GM21528 (cell line): ENCODE measurements at regions not wholly inside any gene's neighbourhood (a gene's known extent, or its start where the extent isn't known, plus 50 kb on each side); places are given as distances from the start of the nearest gene placed in this dataset.

Source experiments
- ATAC-seq: cut with Tn5 transposase; IDR thresholded peaks from one replicate; pipeline ENCODE4 v1.9.1; 2021; ENCODE audit warnings: mild to moderate bottlenecking, moderate library complexity; ENCODE audit not compliant: unreplicated experiment, low FRiP score

DNA sequence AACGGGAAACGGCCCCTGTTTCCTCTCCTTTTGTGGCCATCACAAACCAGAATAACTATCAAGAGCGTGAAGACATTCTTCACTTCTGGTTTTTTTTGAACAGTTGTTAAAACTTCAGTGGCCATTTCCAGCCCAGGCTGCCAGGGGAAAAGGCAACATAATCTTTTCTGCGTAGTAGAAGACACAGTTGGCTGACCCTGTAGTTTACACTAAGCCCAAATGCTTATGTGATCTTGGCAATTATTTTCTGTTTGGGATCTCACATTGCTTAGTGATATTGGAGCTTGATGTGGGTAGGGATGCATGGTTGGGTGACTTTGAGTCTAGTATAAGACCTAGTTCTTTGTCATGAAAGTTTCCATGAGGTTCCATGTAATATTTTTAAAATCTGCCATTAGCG is 449.4 kb upstream of the CDH4 start:
- no peak for ATAC-seq

DNA sequence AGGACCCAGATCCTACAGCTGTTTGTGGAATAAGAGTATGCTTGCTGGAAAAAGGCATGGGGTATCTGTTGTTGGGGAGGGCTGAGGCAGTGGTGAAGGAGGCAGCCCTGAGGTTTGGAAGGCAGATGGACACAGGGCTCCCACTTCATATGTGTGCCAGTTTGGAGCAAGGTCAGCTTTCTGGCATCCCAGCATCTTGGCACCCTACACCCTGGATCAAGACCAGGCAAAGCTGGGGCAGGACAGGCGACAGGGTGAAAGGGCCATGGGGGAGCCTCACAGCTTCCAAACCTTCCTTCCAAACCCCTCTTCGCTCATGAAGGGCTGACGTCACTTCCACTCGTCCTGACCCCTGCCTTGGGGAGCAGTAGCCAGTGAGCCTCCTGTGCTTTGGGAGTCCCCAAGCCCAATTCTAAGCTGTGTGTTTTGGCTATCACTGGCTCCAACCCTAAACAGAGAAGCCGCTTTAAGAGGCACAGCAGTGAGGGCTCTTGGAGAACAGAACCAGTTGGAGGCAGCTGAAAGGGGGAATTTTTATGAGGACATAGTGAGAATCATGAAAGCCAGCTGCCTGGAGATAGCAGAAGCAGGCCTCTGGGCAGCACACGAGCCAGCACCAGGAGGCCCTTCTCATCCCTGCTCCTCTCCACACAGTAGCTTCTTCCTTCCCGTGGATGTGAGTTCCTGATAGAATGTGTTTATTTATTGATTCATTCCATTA is 448.6 kb upstream of the CDH4 start:
- no peak for ATAC-seq

DNA sequence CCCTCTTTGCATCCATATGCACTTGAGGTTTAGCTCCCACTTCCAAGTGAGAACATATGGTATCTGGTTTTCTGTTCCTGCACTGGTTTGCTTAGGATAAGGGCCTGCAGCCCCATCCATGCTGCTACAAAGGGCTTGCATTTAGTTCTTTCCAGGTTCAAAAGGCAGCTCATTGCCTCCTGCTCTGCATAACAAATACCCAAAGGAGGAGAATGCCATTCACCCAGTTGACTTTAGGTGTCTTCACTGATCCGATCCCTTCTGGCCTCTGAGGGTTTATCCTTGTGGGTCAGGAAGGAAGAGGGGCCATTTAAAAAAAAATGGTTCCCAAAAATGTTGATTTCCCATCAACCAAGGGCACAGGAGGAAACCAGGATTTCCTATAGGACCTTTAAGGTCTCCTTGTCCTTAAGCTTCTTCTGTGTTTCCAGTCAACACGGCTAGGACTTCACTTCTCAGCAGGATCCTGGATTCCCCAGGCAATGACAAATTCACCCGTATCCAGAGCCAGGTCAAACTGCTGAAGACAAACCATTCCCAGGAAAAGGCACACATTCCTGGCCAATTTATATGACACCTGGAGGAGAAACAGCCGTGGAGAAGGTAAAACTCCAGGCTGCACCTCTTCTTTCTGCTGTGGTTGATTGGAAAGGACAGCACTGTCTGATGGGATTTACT is 447.7 kb upstream of the CDH4 start:
- no peak for ATAC-seq

DNA sequence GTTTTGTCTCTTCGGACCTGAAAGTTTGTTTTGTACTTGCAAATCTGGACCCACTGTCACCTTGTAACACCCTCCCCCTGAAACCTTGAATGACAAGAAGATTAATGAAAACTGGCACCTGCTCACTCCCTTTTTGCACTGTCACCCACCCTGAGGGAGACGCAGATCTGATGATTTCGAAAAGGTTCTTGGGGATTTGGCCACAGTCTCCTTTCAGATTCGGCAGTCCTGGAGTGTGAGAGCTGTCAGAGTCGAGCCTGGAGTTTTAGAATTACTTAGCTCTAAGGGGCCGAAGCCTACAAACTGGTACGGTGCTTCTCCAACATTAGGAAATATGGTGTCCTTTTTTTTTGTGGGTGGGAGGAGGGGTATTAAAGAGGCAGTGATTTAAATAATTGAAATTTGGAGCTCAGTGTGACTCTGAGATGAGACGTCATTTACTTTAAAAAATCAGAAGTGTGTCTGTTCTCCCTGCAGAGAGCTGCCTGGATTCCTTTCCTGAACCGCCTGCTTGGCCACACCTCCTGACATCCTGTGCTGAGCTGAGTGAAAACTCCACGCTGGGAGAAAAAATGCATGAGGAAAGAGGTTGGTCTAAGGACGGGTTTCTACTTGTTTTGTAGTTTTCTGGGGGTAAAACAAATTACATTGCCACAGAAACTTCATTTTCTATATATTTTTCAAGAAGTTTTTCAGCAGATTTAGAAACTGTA is 447.0 kb upstream of the CDH4 start:
- no peak for ATAC-seq

DNA sequence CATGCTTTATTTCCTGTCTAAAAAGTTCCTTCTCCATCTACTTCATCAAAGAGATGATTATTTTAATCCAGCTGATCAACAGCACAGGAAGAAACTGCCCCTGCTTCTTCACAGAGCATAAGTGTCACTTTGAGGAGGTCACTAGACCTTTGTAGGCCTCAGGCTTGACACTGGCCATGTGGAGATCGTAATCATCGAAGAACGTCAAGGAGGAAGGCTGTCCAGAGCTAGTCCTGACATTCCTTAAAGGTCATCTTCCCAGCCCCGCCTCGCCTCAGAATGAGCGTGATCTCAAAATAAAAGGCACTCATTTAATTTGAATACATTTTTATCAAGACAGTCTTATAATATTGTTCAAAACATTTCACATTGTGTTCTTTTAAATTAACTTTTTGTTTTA is 445.7 kb upstream of the CDH4 start:
- no peak for ATAC-seq

DNA sequence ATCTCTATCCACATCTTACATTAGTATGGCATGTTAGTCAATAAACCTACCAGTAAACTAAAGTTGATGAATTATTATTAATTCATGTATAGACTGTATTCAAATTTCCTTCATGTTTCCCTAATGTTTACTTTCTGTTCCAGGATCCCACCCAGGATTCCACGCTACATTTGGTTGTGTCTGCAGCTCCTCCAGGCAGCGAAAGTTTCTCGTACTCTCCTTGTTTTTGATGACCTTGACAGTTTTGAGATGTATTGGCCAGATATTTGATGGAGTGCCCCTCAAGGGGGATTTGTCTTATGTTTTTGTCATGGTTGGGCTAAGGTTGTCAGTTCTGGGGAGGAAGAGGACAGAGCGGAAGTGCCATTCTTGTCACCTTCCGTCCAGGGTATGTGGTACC is 445.2 kb upstream of the CDH4 start:
- no peak for ATAC-seq

DNA sequence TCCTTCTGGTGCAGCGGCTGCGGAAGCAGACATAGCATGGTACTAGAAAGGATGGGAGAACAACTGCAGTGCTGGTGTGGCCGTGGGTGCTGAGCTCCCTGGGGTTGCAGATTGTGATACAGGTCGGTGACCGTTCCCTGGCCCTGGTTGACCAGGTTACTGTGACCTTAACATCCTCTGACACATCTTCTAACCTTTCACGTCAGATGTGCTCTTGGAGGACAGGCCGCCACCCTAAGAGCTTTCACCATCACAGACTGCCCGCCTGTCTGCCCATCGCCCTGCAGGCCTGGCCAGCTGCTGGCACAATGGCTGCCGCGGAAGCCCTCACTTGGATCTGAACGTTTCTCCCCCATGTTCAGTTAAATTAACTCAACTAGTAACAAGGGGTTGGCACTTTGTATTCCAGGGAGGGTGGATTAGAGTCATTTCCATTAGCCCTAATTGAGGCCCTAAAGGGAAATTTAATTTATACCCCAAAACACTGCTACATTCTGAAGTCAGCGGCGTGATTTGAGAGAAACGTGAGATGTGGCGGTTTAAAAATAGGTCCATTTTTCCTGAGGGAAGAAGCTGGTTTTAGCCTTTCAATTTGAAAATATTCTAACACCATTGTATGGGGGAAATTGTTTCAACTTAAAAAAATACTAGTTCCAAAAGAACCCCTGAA is 443.9 kb upstream of the CDH4 start:
- no peak for ATAC-seq

DNA sequence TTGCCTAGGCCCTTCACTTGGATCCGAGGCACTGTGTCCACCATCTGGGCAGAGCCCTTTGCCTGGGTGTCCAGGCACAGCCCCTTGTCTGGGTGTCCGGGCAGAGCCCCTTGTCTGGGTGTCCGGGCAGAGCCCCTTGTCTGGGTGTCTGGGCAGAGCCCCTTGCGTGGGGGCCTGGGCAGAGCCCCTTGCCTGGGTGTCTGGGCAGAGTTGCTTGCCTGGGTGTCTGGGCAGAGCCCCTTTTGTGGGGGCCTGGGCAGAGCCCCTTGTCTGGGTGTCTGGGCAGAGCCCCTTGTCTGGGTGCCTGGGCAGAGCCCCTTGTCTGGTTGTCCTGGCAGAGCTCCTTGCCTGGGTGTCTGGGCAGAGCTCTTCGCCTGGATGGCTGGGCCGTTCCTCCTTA is 443.4 kb upstream of the CDH4 start:
- no peak for ATAC-seq

DNA sequence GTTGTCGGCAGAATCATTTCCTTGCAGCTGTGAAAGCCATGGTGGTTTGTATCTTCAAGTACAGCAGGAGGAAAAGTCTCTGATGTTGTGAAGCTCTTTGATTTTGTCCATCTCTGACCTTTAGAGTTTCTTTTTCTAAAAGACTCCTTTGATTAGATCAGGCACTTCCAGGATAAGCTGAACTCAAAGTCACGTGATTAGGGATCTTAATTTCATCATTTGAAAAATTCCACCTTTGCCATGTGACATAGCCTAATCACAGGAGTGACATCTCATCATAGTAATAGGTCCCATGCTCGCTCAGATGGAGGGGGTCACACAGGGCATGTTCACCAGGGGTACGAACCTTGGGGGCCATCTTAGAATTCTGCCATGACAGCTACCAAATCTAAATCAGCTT is 441.5 kb upstream of the CDH4 start:
- no peak for ATAC-seq

DNA sequence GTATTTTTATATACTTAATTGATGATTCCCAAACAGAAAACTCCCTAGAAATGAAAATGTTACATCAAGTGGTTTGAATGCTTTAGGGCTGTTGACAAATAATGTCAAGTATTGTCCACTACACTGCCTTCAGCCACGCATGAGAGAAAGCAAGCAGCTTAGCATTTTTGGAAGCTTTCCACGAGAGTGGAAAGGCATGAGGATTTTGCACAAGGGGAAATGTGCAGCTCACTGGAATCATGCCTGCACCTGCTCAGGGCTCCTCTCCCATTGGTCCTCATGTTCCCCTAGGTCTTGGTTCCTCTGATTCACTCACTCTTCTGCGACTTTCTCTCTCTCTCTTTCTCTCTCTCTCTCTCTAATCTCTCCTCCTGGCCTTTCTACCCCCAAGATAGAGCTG is 439.5 kb upstream of the CDH4 start:
- no peak for ATAC-seq

DNA sequence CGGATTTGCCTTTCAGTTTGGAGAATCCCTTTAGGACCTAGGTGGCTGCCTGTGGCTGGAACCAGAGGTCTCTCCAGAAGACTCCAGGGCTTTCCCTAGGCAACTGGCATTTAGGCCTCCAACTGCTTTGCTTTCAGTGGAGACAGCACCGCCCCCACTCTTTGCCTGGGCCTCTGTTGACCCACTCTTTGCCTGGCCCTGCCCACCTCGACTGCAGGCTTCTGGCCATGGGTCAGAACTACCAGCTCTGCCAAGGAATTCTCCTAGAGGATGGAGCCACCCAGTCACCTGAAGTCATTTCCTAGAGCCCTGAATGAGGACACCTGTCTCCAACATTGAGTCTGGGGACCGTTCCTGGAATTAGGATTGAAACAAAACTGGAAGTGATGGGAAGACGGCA is 439.0 kb upstream of the CDH4 start:
- no peak for ATAC-seq

DNA sequence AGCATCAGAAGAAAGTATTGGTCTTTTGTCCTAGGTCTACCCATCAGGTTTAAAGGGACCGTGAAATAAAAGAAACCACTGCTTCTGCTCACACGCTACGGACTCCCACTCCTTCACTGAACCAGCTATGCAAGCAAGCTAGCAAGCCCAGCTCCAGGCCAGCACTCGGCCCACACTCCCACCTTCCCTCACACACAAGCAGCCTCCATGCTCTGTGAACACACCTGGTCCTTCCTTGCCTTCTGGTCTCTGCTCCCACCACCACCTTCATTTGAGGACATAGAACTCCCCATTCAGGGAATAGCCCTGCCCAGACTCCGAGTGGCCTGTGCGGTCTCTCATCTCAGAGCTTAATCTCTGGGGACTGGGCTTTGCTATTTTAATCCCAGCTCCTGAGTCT is 436.4 kb upstream of the CDH4 start:
- no peak for ATAC-seq

DNA sequence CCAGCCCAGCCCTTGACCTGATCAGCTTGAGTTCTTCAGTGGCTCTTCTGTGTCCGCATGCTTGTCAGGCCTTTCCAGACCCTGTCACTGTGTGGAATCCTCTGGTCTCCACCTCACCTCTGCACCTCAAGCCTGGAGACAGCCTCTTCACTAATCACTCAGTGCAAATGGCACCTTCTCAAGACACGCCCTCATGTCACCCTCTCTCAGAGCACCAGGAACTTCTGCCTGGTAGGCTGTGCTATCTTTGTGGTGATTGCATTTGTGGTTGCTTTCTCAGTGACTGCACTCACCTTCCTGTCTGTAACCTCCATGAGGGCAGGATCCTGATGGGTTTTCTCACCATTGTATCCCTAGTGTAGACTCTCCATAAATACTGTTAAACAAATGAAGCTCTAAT is 435.2 kb upstream of the CDH4 start:
- no peak for ATAC-seq

DNA sequence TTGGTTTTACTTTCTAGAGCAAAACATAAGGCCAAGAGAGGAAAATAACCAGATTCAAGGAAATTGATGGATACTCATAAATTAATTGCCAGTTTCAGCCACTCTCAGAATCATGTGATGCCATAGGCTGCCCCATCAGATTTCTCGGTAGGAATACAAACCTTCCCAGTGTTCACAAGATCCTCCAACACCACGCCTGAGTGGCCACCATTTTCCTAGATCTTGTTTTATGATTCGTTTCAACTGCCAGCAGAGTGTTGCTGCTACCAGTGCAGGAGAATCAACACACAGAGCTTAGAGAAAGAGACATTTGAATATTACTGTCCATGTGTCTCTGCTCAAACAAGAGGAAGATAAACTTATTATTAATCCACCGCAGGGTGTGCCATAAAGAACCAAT is 434.2 kb upstream of the CDH4 start:
- ATAC-seq = no peak

DNA sequence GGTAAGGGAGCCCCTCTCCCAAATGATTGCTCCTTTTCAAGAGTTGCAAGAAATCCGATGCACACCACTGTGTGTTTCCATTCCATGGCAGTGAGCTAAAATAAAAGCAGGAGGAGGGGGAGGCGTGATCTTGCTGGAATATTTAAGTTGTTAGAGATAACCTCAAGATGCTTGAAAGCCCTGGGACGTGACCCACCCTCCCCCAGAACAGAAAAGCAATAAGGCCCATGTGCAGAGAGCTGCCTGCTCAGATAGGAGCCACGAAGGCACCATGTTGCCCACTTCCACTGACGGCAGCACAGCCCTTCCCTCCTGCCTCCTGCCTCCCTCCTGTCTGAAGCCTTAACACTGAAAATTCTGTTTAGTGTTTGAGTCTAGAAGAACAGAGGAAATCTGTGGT is 432.6 kb upstream of the CDH4 start:
- ATAC-seq = no peak

DNA sequence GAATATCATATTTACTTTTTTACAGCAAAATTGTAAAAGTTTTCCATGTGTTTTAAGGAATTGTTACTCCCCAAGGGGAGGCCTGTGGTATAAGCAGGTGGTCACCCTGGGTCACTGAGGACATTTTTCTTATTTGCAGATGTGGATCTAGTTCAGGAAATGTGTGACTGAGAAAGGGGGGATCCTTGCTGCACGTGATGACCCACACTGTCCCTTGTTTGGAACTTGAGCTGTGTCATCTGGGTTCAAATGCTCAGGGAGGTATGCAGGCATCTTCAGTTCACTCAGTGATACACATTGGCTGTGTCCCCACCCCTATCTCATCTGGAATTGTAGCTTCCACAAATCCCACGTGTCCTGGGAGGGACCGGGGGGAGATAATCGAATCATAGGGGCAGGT is 431.9 kb upstream of the CDH4 start:
- no peak for ATAC-seq

DNA sequence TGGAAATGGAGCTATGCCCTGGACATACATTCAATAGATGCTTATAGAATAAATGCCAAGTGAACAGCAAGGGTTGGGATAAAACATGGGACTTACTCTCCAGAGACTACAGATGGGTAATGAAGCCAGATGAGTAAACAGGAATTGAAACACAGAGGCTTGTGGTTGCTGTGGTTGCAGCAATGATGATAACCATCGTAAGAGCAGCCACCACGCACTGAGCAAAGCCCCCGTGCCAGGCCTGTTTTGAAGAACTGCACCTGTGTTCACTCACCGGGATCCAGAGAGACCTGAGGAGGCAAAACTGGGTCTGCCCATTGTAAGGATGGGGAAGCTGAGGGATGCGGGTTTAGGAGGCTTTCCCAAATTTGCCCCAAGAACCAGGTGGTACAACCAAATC is 431.1 kb upstream of the CDH4 start:
- no peak for ATAC-seq

DNA sequence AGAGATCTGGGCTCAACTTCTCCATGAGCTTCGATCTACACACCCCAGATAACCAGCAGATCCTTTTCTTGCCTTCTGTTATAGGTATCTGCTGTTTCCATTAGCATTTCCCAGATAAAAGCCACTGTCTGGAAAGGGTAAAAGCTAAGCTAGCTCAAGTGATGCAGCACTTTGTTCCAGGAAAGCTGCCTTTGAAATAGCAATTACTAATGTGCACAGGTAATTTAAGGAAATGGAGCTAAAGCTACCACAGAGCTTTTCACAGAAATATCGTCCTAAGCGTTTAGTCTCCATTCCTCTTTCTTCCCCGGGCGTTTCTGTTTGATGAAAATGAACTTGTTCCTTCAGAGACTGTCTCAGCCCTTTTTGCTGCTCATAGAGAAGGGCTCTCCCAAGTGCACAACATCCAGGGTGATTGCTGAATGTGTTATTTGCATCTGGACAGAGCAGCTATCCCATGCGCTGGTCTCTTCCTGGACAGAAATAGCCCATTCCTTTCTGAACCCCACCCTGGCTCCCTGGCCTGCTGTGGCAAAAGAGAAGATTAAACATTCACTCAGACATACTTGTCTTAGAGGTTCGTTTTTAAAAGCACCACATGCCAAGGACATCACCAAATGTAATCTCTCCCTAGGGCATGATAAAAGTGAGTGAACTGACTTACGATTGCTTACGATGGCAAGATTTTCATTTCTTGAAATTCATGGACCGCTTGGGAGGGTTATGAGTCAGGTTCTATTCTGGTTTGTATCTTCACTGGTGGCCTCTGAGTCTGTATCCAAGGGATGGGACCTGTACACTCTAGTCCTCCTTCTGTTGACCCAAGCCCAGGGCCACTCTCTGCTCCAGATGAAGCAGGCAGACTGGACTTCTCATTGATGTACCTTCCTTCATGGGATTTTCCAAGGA is 429.1 kb upstream of the CDH4 start:
- ATAC-seq = no peak

DNA sequence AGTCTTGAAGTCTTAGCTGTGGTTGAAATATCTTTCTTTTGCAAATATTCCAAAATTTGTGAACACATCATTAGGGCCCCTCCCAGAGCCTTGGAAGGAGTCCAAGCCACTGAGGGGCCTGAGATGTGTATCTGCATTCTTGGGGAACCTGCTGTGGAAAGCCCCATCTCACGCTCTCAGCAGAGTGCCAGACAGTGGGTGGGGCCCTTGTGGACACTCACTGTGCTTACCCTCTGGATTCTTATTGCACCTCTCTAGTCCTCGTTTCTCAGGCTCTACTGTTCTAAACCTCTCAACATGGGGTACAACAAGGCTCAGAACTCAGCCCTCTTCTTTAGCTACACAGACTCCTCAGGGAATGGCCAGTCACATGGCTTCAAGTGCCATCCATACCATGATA is 416.2 kb upstream of the CDH4 start:
- no peak for ATAC-seq

DNA sequence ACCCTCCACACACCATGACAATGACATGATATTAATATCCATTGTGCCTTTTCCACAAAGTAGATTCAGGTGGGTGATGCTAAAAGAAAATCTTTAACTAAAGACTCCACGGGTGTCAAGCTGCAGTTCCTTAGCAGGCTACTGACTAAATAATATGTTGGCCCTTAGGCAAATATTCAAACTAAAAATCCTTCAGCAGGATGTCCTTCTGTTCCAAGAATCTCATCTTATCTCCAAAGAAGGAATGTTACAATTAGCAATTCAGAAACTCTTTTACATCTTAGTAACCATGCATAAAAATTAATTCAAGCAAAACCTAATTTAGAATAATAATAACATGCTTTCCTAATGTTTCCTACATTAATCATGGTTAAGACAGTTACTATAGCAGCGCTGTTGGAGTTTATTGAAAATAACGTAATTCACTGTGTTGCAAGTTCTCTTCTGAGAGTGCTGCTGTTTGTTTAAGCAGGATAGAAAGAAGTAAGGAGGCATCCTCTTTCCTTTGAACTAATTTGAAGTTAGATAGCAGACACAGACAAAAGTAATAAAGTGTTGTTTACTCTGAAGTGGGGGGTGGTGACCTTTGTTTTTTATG is 414.8 kb upstream of the CDH4 start:
- ATAC-seq = no peak
